ENCODE measurements at regions not wholly inside any gene's neighbourhood (a gene's known extent, or its start where the extent isn't known, plus 50 kb on each side); places are given as distances from the start of the nearest gene placed in this dataset.

GRCh38 chr13:91134803-91135184 lies 212.7 kb upstream of the MIR17HG start:
- TF ChIP-seq EZH2 (IDR thresholded peaks at IDR 0.05) (no peak), POLR2AphosphoS5 (IDR thresholded peaks at IDR 0.05; ENCODE audit: borderline replicate concordance, low read depth, low read length) (no peak)
